Keratinocyte (primary cell): ENCODE measurements at regions not wholly inside any gene's neighbourhood (a gene's known extent, or its start where the extent isn't known, plus 50 kb on each side); places are given as distances from the start of the nearest gene placed in this dataset.

Experiments used
- DNase-seq: peaks from one replicate; pipeline ENCODE4 v3.0.0-alpha.2; 2011; ENCODE audit warnings: low read depth, missing footprints, low spot score
- FAIRE-seq: peaks from 2 replicates; lab custom pipeline; 2011; peaks lifted over from hg19 to GRCh38; lab: Jason Lieb, UNC
- H2AFZ ChIP-seq: 2 replicates; pipeline ENCODE4 v1.6.0; 2012; ENCODE audit warnings: low read length, control low read depth, inconsistent platforms; ENCODE audit not compliant: control insufficient read depth
- H3K27ac ChIP-seq: 2 replicates; pipeline ENCODE4 v1.5.1; 2011; ENCODE audit warnings: low read length; ENCODE audit not compliant: control insufficient read depth, insufficient read depth
- H3K27me3 ChIP-seq: 3 replicates; pipeline ENCODE4 v1.6.0; 2011; ENCODE audit warnings: low read length; ENCODE audit not compliant: control insufficient read depth, insufficient read depth; ENCODE audit errors: extremely low read depth
- H3K36me3 ChIP-seq, 2 experiments: 2 replicates in 1 of 2; 3 replicates in 1 of 2; pipeline ENCODE4 v1.5.1; 2011; ENCODE audit warnings: low read length in 2 of 2, mild to moderate bottlenecking in 1 of 2; ENCODE audit not compliant: control insufficient read depth in 2 of 2, insufficient read depth in 2 of 2; ENCODE audit errors: extremely low read depth in 1 of 2
- H3K4me1 ChIP-seq: 3 replicates; pipeline ENCODE4 v1.5.1; 2011; ENCODE audit warnings: low read length; ENCODE audit not compliant: control insufficient read depth, insufficient read depth; ENCODE audit errors: extremely low read depth
- H3K4me2 ChIP-seq: 3 replicates; pipeline ENCODE4 v1.6.0; 2011; ENCODE audit warnings: low read depth, low read length; ENCODE audit not compliant: control insufficient read depth, insufficient read depth; ENCODE audit errors: extremely low read depth
- H3K4me3 ChIP-seq, 3 experiments: fragments of 200-600 bp in 1 of 3; sonication (generic) in 1 of 3; 2 replicates in 2 of 3; 3 replicates in 1 of 3; pipeline ENCODE4 v1.5.1; 2011 to 2016; ENCODE audit warnings: low read length in 3 of 3, mild to moderate bottlenecking in 3 of 3, control low read depth in 2 of 3, inconsistent platforms in 1 of 3, low read depth in 1 of 3, mixed read lengths in 1 of 3, mixed run types in 1 of 3, moderate library complexity in 1 of 3; ENCODE audit not compliant: control insufficient read depth in 2 of 3, insufficient read depth in 2 of 3; ENCODE audit errors: extremely low read depth in 1 of 3
- H3K79me2 ChIP-seq: 2 replicates; pipeline ENCODE4 v1.6.0; 2012; ENCODE audit warnings: low read length; ENCODE audit not compliant: control insufficient read depth, insufficient read depth
- H3K9ac ChIP-seq: 3 replicates; pipeline ENCODE4 v1.6.0; 2011; ENCODE audit warnings: low read length; ENCODE audit not compliant: control insufficient read depth, insufficient read depth; ENCODE audit errors: extremely low read depth
- H3K9me1 ChIP-seq: 3 replicates; pipeline ENCODE4 v1.6.0; 2011; ENCODE audit warnings: low read length; ENCODE audit not compliant: control insufficient read depth, insufficient read depth; ENCODE audit errors: extremely low read depth
- H3K9me3 ChIP-seq: 2 replicates; pipeline ENCODE4 v1.5.1; 2012; ENCODE audit warnings: low read depth, low read length; ENCODE audit not compliant: control insufficient read depth
- H4K20me1 ChIP-seq: 3 replicates; pipeline ENCODE4 v1.6.0; 2011; ENCODE audit warnings: low read length; ENCODE audit not compliant: control insufficient read depth, insufficient read depth; ENCODE audit errors: extremely low read depth
- EZH2 ChIP-seq: IDR thresholded peaks from one replicate; pipeline ENCODE4 v1.6.1; 2012; ENCODE audit warnings: inconsistent platforms, mild to moderate bottlenecking, low read length, moderate library complexity
- dilution Hi-C: fragments of 300-500 bp; cut with MboI; formaldehyde crosslinking; loops from one replicate; pipeline ENCODE4 v1.7.0; 2020; ENCODE audit warnings: low sequenced_read_pairs; ENCODE audit not compliant: extremely low pct_ligation_motif_present
- TF ChIP-seq, protein P1 (sequence below), 3 experiments: IDR thresholded peaks in 1 of 3; conservative IDR thresholded peaks in 1 of 3; optimal IDR thresholded peaks in 1 of 3; 2 replicates in 2 of 3; 3 replicates in 1 of 3; pipeline versions ENCODE3 to v1.5.1; 2011; ENCODE audit warnings: low read length in 3 of 3, mild to moderate bottlenecking in 3 of 3, moderate library complexity in 2 of 3, control low read depth in 1 of 3, inconsistent platforms in 1 of 3; ENCODE audit not compliant: insufficient read depth in 2 of 3; ENCODE audit errors: extremely low read depth in 1 of 3

DNA sequence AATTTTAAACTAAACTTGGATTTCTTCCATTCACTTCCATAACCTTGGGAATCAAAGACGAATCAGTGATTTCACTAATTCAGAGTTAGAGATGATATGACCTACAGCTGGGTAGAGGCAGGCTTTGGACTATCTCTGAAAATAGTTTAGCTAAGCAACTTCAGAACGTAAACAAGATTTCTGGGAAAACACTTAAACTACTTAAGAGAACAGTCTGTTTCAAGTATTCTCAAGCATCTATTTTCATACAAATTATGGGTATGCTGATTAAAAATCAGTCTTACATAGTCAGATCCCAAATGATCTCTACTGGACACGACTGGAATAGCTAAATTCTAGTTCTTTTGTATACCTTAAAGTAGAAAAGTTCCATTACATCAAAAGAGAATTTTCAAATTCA lies 179.9 kb downstream of the PLCE1 start:
- dilution Hi-C loops, result no loop called here
- no peak for FAIRE-seq
- H3K9ac ChIP-seq, result no peak overlapping the region

DNA sequence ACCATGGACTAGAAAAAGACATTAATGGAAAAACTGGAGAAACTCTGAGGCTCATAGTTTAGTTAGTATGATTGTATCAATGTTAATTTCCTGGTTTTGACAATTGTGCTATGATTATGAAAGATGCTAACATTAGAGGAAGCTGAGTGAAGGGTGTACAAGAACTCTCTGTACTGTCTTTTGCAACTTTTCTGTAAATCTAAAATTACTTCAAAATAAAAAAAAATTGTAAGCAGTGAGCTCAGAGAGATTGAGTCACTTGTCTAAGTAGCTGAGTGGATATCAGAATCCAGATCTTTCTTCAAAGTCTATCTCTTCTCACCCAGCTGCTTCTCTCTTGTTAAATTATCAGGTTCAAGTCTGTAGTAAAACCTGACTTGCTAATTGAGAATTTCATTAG lies 181.1 kb downstream of the PLCE1 start:
- no peak overlapping the region for H3K4me3 ChIP-seq
- H3K36me3 ChIP-seq, result no peaks in the 10 kb centered on the region
- no peak overlapping the region for H2AFZ ChIP-seq
- dilution Hi-C loops, result no loop called here
- no peaks in the 10 kb centered on the region for H3K4me1 ChIP-seq
- FAIRE-seq, result no peak
- no peak overlapping the region for H3K27ac ChIP-seq
- H3K4me2 ChIP-seq, result no peak overlapping the region
- H4K20me1 ChIP-seq, result no peaks in the 10 kb centered on the region
- no peaks in the 10 kb centered on the region for H3K27me3 ChIP-seq
- DNase-seq, result no peak
- H3K9me1 ChIP-seq, result peaks cover 3% of the 10 kb centered on the region
- H3K79me2 ChIP-seq, result no peaks in the 10 kb centered on the region
- H3K9me3 ChIP-seq, result no peaks in the 10 kb centered on the region
- H3K9ac ChIP-seq, result no peak overlapping the region
- TF ChIP-seq, protein P1, sequence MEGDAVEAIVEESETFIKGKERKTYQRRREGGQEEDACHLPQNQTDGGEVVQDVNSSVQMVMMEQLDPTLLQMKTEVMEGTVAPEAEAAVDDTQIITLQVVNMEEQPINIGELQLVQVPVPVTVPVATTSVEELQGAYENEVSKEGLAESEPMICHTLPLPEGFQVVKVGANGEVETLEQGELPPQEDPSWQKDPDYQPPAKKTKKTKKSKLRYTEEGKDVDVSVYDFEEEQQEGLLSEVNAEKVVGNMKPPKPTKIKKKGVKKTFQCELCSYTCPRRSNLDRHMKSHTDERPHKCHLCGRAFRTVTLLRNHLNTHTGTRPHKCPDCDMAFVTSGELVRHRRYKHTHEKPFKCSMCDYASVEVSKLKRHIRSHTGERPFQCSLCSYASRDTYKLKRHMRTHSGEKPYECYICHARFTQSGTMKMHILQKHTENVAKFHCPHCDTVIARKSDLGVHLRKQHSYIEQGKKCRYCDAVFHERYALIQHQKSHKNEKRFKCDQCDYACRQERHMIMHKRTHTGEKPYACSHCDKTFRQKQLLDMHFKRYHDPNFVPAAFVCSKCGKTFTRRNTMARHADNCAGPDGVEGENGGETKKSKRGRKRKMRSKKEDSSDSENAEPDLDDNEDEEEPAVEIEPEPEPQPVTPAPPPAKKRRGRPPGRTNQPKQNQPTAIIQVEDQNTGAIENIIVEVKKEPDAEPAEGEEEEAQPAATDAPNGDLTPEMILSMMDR (optimal IDR thresholded peaks at IDR 0.05 in 1 of 3, IDR thresholded peaks at IDR 0.05 in 1 of 3, conservative IDR thresholded peaks at IDR 0.05 in 1 of 3; ENCODE audit: extremely low read depth in 1 of 3, insufficient read depth in 2 of 3, low read length in 3 of 3), result no peak
- no peak for TF ChIP-seq EZH2

More for the DNA sequence above, 179.9 kb downstream of the PLCE1 start:
- no peak overlapping the region for H3K4me3 ChIP-seq
- DNase-seq, result no peak
- no peaks in the 10 kb centered on the region for H3K36me3 ChIP-seq
- H3K27ac ChIP-seq, result no peak overlapping the region
- TF ChIP-seq, protein P1 (optimal IDR thresholded peaks at IDR 0.05 in 1 of 3, IDR thresholded peaks at IDR 0.05 in 1 of 3, conservative IDR thresholded peaks at IDR 0.05 in 1 of 3; ENCODE audit: extremely low read depth in 1 of 3, insufficient read depth in 2 of 3, low read length in 3 of 3), result no peak
- no peak for TF ChIP-seq EZH2
- no peaks in the 10 kb centered on the region for H3K27me3 ChIP-seq
- H3K79me2 ChIP-seq, result no peaks in the 10 kb centered on the region
- no peaks in the 10 kb centered on the region for H4K20me1 ChIP-seq
- no peaks in the 10 kb centered on the region for H3K9me3 ChIP-seq
- H3K9me1 ChIP-seq, result peaks cover 3% of the 10 kb centered on the region
- no peak overlapping the region for H3K4me2 ChIP-seq
- H3K4me1 ChIP-seq, result no peaks in the 10 kb centered on the region
- H2AFZ ChIP-seq, result no peak overlapping the region
